ENCODE measurements at regions not wholly inside any gene's neighbourhood (a gene's known extent, or its start where the extent isn't known, plus 50 kb on each side); places are given as distances from the start of the nearest gene placed in this dataset.

- H3K9me3 ChIP-seq (ENCODE audit: control insufficient read depth, insufficient read depth, low read depth, low read length): 0 out of 2 replicates have a peak, but pooled peaks cover 3% of the 10 kb centered on the region
- TF ChIP-seq REST (IDR thresholded peaks at IDR 0.05; ENCODE audit: insufficient read depth in 1 of 2, low read depth in 2 of 2, low read length in 1 of 2): no peak
- TF ChIP-seq SIN3A (IDR thresholded peaks at IDR 0.05; ENCODE audit: borderline replicate concordance, insufficient read depth, low read depth, low read length): no peak
- TF ChIP-seq CTCF (IDR thresholded peaks at IDR 0.05): no peak
- no peak for TF ChIP-seq POLR2AphosphoS5 (IDR thresholded peaks at IDR 0.05; ENCODE audit: low read depth, low read length)
- TF ChIP-seq TCF7L2 (IDR thresholded peaks at IDR 0.05; ENCODE audit: low read depth, low read length): no peak
- no peaks in the 10 kb centered on the region for H3K4me1 ChIP-seq (ENCODE audit: control insufficient read depth, insufficient read depth, low read length)
- ChIA-PET POLR2A (no interaction called here), CTCF (no interaction called here)
- intact Hi-C loops (cut with micrococcal nuclease; ENCODE audit: unreplicated experiment) (no loop called here), in situ Hi-C loops (cut with HindIII; ENCODE audit: low pct_unique_long_range_greater_than_20kb, low sequenced_read_pairs) (no loop called here)
- no peak for DNase-seq (ENCODE audit: low read depth, low spot score)
- no peak for ATAC-seq
- no peak overlapping the region for H3K27ac ChIP-seq (ENCODE audit: low read length)
- no TSS peak for BruUV-seq (replicated peaks)
- no peaks in the 10 kb centered on the region for H3K27me3 ChIP-seq (ENCODE audit: control insufficient read depth, insufficient read depth, low read length)
- H3K36me3 ChIP-seq (ENCODE audit: control insufficient read depth, insufficient read depth, low read length): no peaks in the 10 kb centered on the region
- no peak overlapping the region for H3K4me3 ChIP-seq (ENCODE audit: low read depth in 2 of 2, low read length in 2 of 2)
These were observed 271.8 kb downstream of the NNT start for GRCh38 chr5:43874772-43875171.

GRCh38 chr5:43873791-43874190 lies 270.8 kb downstream of the NNT start:
- H3K4me3 ChIP-seq (ENCODE audit: low read depth in 2 of 2, low read length in 2 of 2): no peak overlapping the region
- H3K27me3 ChIP-seq (ENCODE audit: control insufficient read depth, insufficient read depth, low read length): no peaks in the 10 kb centered on the region
- intact Hi-C loops (cut with micrococcal nuclease; ENCODE audit: unreplicated experiment) (no loop called here), in situ Hi-C loops (cut with HindIII; ENCODE audit: low pct_unique_long_range_greater_than_20kb, low sequenced_read_pairs) (no loop called here)
- no peaks in the 10 kb centered on the region for H3K4me1 ChIP-seq (ENCODE audit: control insufficient read depth, insufficient read depth, low read length)
- ChIA-PET CTCF (no interaction called here), POLR2A (no interaction called here)
- BruUV-seq (replicated peaks): no TSS peak
- no peak for TF ChIP-seq CTCF (IDR thresholded peaks at IDR 0.05)
- no peak for TF ChIP-seq TCF7L2 (IDR thresholded peaks at IDR 0.05; ENCODE audit: low read depth, low read length)
- TF ChIP-seq SIN3A (IDR thresholded peaks at IDR 0.05; ENCODE audit: borderline replicate concordance, insufficient read depth, low read depth, low read length): no peak
- TF ChIP-seq POLR2AphosphoS5 (IDR thresholded peaks at IDR 0.05; ENCODE audit: low read depth, low read length): no peak
- TF ChIP-seq REST (IDR thresholded peaks at IDR 0.05; ENCODE audit: insufficient read depth in 1 of 2, low read depth in 2 of 2, low read length in 1 of 2): no peak
- no peaks in the 10 kb centered on the region for H3K36me3 ChIP-seq (ENCODE audit: control insufficient read depth, insufficient read depth, low read length)
- H3K27ac ChIP-seq (ENCODE audit: low read length): no peak overlapping the region
- H3K9me3 ChIP-seq (ENCODE audit: control insufficient read depth, insufficient read depth, low read depth, low read length): 0 out of 2 replicates have a peak, but pooled peaks cover 3% of the 10 kb centered on the region
- DNase-seq (ENCODE audit: low read depth, low spot score) (no peak), ATAC-seq (no peak)
